Suppressor macrophage treated with lipopolysaccharide for 1 hour (primary cell): ENCODE measurements at regions not wholly inside any gene's neighbourhood (a gene's known extent, or its start where the extent isn't known, plus 50 kb on each side); places are given as distances from the start of the nearest gene placed in this dataset.
A peak's percentile ranks its signal among the peaks of the same experiment; 100 is the strongest.
"Not testable (repeated sequence)": the region's sequence is repeated elsewhere in the genome, so short reads cannot be mapped to it uniquely, and the experiment has no call there.

Experiments used
- DNase-seq, 3 donors: peaks; one replicate each; pipeline ENCODE4 v3.0.0-alpha.2; 2020 to 2022

DNA sequence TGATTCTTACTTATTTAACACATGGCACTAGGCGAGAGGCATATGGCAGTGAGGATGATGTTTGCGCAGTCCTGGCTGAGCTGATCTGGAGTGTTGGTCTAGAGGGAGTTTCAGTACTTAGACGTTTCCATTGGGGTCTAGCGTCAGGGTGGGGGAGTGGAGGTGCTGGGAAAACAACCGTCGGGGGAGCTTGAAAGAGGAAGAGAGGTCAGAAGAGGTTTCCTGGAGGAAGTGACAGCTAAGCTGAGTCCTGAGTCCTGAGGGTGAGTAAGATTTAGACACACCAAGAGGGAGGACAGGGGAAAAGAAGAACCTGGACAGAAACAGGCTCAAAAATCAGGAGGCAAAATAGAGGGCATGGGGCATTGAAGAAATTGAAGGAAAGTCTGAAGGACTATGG lies 81.4 kb downstream of the ALOX5AP start:
- peak; percentile 50 to 63 (median 62) for DNase-seq

DNA sequence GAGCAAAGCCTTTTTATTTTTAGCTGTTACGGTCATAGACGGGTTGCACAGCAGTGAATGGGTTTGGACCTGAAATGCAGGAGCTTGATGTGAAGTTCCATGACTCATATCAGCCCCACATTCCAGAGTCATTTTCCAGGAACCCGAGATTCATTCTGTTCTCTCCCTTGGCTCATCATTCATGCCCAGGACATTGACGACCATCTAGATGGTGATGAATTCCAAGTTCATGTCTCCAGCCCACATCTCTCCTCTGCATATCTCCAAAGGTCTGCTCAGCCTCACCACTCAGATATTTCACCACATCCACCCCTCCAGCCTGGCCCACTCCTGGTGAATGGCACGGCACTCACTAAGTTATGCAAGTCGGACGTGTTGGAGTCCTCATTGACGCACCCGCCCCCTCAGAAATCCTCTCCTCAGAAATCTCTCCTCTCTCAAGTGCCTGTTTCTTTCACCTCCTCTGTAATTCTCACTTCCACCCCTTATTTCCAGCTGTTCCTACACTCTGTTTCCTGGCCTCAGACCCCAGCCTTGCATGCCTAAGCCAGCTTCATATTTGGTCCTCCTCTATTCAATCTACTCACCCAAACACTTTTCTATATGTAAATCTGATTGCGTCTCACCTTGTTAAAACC lies 83.1 kb downstream of the ALOX5AP start:
- DNase-seq, result no peak

DNA sequence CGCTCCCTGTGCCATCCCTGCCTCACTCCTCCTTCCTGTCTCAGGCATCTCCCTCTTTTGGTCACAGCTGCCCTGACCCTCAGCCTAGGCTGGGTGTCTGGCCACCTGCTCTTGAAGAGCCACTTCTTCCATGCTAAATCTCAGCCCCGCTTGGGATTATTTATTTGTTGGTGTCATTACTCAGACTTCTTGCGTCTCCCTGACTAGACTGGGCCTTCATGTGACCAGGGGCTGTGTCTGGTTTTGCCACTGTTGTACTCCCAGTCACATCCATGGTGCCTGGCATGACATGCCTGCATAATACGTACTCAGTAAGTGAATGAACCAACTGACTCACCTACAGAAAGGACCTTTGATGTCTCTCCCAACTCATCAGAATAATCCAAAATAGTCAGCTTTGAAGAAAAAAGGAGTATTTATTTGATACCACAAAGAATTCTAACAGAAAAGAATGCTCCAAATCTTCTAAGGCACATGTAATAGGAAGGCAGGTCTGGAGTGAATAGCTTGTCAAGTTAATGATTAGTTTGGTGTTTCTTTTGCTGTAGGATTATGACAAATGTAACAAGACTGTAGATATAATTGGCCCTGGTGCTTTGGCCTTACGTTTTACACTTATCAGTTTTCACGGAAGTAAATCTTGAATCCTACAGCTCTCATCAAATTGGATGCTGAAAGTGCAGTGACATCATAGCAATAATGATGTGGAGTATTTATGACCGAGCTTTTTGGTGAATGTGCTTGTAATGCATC lies 84.0 kb downstream of the ALOX5AP start:
- DNase-seq, result no peak

DNA sequence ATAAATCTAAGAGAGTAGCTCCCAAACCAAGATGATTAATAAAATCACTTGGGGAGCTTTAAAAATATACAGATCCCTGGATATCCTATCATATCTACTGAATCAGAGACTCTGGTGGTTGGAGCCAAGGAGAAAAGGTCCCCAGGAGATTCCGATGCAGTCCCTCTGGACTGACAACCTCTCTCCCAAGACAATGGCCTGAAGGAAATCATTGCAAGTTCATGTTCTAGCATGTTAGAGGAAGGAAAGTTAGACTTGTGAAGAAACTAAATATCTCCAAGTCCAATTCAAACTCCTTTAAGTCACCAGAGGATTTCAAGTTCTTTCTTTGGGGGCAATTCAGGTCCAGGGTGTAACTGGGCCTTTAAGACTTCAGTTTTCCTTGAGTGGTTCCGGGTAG lies 84.7 kb upstream of the MEDAG start:
- no peak for DNase-seq

DNA sequence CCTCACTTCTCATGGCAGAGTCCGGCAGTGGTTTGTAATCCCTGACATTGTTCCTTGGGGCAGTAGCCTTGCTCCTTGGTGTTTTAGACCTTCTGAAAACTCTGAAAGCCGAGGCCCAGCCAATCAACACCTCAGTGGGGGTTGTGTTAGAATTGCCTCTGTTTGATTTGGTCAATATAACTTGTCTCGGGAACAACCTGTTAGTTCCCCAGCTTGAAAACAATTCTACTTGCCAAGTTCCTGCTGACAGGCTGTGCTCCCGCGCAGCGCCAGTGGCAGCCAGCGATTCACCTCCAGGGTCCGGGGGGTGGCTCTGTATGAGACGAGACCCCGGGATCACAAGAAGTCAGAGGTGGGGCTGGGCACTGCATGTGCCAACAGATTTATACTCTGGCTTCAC lies 81.4 kb upstream of the MEDAG start:
- no peak for DNase-seq

DNA sequence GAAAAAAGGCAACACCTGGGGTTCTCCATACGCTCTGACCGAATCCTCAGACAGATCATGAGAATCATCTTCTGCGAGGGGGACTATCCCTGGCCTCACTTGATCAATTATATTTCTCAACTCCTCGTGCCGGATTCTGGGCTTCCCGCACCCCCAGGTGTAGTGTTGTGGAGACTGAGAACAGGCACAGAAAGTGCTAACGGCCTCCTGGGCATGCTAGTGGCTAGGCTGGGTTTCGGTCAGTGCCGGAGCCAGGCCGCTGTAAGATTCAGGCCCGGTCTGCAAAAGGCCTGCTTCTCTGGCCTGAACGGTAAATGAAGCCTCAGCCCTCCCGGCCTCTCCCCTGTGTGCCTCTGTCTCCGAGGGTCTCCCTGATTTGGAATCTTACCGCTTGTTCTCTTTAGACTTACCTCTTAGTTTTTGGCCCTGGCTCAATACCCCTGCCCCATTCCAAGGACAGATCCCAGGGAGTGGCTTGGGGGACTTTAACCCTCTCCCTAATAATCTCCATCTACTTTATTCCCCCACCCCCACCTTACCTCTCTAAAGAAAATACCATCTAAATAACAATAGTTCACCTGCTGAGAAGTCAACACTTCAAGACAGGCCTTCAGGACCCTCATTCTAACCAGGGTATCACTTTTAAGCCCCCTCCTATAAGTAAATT lies 79.0 kb upstream of the MEDAG start:
- DNase-seq, result no peak

DNA sequence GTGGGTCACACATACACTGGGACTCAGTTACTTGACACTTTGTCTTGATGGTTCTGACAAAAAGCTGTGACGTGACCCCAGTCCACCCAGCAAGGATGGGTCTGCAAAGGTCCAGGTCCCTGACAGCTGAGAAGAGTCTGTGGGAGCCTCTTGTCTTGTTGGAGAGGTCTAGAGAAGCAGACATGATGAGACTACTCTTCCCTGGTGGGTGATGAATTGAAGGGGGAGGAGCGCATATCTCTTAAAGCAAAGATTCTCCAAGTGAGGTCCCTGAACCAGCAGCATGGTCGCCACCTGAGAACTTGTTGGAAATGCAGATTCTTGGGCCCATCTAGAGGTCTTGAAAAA lies 78.5 kb upstream of the MEDAG start:
- no peak for DNase-seq

DNA sequence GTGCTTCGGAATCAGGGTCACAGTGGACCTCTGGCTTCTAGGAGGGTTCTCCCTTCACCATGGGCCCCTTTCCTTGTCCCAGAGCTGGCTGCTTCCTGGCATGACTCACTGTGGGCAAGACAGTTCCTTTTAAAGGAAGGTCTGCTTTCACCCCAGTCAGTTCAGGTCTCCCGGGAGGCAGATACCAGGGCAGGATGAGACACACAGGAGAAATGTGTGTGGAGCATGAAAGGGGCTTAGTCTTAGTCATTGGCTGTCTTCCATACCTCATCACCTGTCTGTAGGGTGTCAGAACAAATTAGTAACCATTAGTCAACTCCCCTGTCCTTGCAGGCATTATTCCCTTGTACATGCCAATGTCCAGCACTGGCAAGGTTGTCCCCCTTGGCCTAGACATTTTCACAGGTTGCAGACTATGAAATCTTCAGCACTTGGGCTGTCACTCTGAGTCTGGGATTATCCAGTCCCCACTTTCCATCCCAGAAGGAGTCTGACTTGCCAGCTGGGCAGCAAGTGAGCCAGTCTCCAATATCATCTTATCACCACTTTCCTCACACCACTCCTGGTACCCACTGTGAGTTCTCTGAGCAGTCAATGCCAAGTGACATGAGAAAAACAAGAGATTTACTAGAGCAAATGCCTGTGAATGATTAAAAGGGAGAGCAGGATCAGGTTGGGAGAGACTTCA lies 76.8 kb upstream of the MEDAG start:
- peak; percentile 42 to 55 (median 44) for DNase-seq

DNA sequence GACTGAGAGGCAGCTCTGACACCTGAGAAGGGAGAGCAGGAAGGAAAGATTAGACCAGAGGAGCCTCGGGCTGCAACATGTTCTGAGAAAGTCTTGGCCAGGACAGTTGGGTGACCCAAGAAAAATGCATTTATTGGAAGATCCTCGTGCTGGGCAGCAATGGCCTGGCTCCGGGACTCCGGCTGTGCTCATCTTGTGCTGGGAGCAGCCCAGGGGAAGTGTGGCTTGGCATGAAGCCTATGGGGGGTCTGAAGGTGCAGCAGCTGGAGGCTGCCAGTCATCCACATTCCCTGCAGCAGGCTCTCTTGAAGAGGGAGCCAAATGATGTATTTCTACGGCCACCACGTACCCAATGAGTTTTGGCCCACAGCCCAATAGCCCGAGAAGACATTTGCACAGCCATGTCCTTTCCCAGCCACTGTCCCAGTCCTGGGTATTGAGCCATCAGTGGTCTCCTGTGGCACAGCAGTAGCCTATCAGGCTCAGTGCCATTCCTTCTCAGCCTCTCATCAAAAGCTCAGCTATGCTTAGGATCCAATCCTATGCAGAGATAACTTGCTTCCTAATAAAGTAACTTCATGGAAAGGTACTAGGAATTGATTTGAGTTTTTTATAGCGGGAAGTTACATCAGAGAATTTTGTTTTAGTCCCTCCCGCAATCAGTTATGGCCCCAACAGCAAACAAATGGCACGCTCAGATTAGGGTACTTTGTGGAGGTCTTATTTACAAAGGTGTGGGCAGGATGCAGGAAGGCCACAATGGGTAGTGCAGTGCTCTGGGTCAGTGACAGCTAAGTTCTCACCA lies 76.0 kb upstream of the MEDAG start:
- no peak for DNase-seq

DNA sequence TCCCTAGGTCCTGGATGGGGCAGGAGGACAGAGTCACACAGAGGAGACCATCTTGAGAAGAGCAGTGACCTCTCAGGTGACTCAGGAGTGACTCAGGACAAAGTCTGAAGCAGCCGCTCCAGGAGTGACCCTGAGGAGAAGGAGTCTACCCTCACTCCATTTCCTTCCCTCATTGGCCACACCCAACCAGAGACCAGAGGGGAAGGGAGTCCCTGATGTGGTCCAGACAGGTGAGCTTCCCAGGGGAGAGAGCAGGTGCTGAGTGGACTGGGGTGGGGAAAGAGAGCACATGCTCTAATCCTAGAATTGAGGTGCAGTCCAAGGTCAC lies 75.5 kb upstream of the MEDAG start:
- DNase-seq, result no peak

DNA sequence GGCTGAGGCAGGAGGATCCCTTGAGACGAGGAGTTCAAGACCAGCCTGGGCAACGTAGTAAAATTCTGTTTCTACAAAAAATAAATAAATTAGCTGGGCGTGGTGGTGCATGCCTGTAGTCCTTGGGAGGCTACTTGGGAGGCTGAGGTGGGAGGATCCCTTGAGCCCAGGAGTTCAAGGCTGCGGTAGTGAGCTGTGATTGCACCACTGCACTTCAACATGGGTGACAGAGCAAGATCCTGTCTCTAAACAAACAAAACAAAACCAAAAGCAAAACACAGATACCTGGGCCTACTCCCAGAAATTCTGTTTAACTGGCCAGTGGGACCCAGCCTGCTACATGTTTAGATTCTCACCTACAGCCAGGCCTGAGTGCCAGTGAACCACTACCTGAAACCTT lies 74.6 kb upstream of the MEDAG start:
- no peak for DNase-seq

DNA sequence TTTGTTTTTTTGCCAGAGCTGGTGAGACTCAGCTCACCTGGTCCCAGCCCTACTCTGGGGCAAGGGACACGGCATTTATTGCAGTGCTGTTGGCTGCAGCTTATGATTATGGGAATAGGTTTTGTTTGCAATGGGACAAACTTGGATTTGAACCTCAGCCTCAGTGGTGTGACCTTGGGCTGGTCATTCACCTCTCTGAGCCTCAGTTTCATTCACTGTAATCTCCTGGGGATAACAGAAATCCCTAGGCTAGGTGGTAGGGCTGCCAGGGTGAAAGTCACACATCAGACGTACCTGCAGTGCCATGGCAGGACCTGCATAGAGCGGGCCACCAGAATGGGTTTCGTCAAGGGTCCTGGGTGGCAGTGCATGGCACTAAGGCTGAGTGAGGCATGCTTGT lies 73.7 kb upstream of the MEDAG start:
- DNase-seq, result no peak

DNA sequence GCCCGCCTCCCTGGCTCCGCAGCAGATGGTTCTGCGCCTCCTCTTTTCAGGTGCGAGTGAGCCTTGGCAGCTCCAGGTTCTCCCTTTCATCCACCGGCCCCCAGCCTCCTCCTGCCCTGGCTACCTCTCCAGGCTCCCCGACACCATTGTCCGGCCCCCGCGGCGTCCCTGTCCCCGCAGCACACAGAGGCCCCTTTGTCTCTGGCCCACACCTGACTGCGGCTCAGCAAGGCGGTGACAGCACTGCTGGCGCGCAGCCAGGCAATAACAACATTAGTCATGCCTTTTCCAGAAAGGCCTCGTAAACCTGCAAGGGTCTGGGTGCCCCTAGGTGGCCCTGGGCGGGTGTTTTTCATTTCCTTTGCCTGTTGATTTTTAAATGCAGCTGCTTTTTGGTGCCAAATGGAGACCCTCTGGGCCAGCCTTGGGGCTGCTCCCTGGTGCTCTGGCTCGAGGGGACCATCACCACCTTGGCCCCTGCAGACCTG lies 73.2 kb upstream of the MEDAG start:
- DNase-seq, result peak in 2 of 3 donors; percentile 12 to 17

DNA sequence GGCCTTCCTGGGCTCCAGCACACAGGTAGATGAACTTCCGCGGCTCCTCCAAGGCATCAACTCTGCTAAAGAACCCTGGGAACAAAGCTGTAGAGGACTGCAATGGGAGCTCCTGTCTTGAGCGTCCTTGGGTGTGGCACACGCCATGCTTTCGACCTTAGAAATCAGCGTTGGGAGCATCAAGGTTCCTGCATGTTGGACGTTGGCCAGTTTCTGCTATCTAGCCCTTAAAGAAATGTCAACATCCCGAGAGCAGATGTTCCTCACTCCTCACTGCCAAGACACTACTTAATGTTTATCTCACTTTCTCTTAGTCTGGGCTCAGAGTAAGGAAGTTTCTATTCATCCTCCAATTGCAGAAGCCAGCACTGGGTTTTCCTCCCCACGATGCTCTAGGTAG lies 70.6 kb upstream of the MEDAG start:
- no peak for DNase-seq

DNA sequence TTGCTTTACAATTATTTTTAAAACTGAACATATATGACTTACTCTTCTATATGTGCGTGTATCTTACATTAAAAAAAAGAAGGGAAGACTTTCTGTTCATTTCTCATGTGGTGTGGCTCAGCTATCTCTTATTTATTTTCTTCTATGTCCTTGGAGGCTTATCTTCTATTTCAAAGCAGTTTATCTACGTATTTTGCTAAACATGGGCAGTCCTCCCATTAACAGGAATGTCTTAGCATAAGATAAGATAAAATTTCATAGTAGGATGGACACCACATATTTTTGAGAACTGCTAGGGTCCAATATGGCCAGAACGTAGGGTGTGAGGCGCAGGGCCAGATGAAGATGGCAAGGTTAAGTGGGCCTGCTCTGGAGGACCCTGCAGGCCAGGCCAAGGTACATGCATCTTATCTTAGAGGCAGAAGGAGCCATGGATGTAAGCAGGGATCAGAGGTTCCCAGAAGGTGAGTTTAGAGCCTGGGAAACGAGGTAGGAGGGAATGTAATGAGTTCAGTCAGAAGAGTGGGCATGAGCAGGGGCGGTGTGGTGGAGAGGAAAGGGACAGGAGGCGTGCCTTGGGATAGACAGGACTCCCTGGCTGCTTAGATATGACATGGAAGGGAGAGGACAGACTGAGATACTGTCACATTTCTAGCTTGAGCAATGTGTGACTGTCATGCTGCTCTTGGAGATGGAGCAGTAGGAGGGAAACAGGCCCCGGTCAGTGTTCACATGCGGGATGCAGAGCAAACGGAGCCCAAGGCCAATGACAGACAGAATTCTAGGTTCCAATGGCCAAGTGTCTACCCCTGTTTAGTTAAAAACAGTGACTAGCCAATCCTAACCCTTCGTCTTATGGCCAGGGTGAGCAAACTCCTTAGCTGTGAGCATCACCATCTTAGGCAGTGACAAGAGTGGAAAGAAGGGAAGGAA lies 68.6 kb upstream of the MEDAG start:
- no peak for DNase-seq

DNA sequence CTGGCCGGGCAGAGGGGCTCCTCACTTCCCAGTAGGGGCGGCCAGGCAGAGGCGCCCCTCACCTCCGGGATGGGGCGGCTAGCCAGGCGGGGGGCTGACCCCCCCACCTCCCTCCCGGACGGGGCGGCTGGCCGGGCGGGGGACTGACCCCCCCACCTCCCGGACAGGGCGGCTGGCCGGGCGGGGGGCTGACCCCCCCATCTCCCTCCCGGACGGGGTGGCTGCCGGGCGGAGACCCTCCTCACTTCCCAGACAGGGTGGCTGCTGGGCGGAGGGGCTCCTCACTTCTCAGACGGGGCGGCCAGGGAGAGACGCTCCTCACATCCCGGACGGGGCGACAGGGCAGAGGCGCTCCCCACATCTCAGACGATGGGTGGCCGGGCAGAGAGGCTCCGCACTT lies 66.4 kb upstream of the MEDAG start:
- DNase-seq, result not testable (repeated sequence)

DNA sequence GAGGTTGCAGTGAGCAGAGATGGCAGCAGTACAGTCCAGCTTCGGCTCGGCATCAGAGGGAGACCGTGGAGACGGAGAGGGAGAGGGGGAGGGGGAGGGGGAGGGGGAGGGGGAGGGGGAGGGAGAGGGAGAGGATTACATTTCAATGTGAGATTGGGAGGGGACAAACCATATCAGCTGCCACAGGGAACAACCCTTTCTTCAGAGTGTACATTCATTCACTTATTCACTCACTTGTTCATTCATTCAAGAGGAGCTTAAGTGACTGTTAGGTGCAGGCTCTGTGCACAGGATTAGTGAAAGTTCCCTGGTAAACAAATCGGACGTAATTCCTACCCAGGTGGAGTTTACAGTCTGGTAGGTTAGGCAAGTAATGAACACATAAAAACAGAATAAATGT lies 65.6 kb upstream of the MEDAG start:
- DNase-seq, result no peak

DNA sequence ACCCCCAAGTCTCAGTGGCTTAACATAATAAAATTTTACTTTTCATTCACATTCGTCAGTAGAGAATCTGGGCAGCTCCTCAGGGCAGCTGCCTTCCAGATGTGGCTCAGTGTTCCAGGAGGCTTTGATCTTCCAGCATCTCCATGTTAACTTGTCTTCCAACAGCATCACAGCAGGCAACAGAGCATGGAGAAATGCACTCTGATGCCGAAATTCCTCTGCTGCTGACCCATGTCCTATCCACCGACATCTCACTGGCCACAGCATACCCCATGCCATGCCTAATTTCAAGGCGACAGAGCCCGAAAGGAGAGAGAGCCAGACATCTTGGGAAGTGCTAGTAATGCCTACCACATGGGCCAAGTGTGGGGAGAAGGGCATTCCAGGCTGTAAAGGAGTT lies 64.9 kb upstream of the MEDAG start:
- DNase-seq, result no peak

DNA sequence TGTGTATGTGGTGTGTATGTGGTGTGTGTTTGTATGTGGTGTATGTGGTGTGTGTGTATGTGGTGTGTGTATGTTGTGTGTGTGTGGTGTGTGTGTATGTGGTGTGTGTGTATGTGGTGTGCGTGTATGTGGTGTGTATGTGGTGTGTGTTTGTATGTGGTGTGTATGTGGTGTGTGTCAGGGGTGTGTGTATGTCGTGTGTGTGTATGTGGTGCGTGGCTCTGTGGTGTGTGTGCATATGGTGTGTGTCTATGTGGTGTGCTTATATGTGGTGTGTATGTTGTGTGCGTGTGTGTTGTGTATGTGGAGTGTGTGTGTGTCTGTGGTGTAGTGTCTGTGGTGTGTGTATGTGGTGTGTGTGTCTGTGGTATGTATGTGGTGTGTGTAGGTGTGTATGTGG lies 62.5 kb upstream of the MEDAG start:
- no peak for DNase-seq

DNA sequence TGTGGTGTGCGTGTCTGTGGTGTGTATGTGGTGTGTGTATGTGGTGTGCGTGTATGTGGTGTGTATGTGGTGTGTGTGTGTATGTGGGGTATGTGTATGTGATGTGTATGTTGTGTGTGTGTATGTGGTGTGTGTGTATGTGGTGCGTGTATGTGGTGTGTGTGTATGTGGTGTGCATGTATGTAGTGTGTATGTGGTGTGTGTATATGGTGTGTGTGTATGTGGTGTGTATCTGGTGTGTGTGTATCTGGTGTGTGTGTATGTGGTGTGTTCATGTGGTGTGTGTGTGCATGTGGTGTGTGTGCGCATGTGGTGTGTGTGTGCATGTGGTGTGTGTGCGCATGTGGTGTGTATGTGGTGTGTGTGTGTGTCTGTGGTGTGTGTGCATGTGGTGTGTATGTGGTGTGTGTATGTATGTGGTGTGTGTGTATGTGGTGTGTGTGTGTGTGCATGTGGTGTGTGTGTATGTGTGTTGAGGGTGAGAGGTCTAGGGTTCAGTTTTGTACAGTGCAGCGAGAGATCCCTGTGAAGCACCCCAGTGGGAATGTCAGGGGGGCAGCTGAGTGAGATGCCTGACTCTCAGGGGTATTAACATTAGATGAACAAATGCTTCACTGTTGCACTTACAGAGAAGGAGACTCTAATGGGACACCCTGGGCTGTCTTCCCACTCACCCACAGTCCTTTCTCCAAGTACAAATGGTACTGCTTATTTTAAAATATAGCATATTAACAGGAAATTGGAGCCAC lies 61.3 kb upstream of the MEDAG start:
- DNase-seq, result no peak
